Thyroid gland (tissue), 4 donors: ENCODE measurements at regions not wholly inside any gene's neighbourhood (a gene's known extent, or its start where the extent isn't known, plus 50 kb on each side); places are given as distances from the start of the nearest gene placed in this dataset.

Experiments used
- DNase-seq, 2 donors: peaks; one replicate each; pipeline ENCODE4 v3.0.0-alpha.2; 2019
- H3K27ac ChIP-seq, 3 donors: fragments of 200-600 bp; sonication (generic); 1 replicate in 2 of 3; 2 replicates in 1 of 3; pipeline ENCODE4 v1.5.1; 2016 to 2019; ENCODE audit warnings: mild to moderate bottlenecking in 1 of 3, moderate library complexity in 1 of 3
- H3K27me3 ChIP-seq: fragments of 200-600 bp; sonication (generic); one replicate; pipeline ENCODE4 v1.5.1; 2019
- H3K36me3 ChIP-seq, 2 donors: fragments of 200-600 bp; sonication (generic); one replicate each; pipeline ENCODE4 v1.5.1; 2016 to 2019
- H3K4me1 ChIP-seq, 2 donors: fragments of 200-600 bp; sonication (generic); one replicate each; pipeline ENCODE4 v1.5.1; 2017 to 2019
- H3K4me3 ChIP-seq, 3 donors: fragments of 200-600 bp; sonication (generic); replicated peaks in 1 of 3; 1 replicate in 2 of 3; 2 replicates in 1 of 3; pipeline ENCODE4 v1.5.1; 2016; ENCODE audit warnings: mild to moderate bottlenecking in 1 of 3
- H3K9me3 ChIP-seq: fragments of 200-600 bp; sonication (generic); one replicate; pipeline ENCODE4 v1.5.1; 2017
- CTCF ChIP-seq, 6 experiments: fragments of 200-600 bp in 3 of 6; fragments of 450-650 bp in 3 of 6; sonication (generic) in 3 of 6; IDR thresholded peaks; one replicate each; pipeline ENCODE4 v1.5.1; 2016 to 2019; ENCODE audit warnings: antibody characterized with exemption in 6 of 6, mild to moderate bottlenecking in 2 of 6, inconsistent platforms in 1 of 6, moderate library complexity in 1 of 6
- POLR2A ChIP-seq, 2 donors: fragments of 450-650 bp; IDR thresholded peaks; one replicate each; pipeline ENCODE4 v1.6.1; 2017; ENCODE audit warnings: antibody characterized with exemption in 2 of 2, mild to moderate bottlenecking in 2 of 2, moderate library complexity in 1 of 2
- WGBS, 2 donors: methylation state at CpG; one replicate each; pipeline ENCODE4 v1.1.5; 2017; 5-methylcytosine and 5-hydroxymethylcytosine counted together
- intact Hi-C: fragments of 100-400 bp; cut with DNase I; formaldehyde crosslinking; loops from one replicate; pipeline ENCODE4 v1.15.1; 2023

- 84 to 88% methylated on average over 4 of the region's 4 CpGs for WGBS, 2 donors
- no peak for DNase-seq
- TF ChIP-seq CTCF (IDR thresholded peaks at IDR 0.05), result no peak
- no peak for TF ChIP-seq POLR2A (IDR thresholded peaks at IDR 0.05)
Measured at GRCh38 chr10:120732643-120733313, 118.4 kb upstream of the WDR11 start.

GRCh38 chr10:120734483-120735078 is 116.6 kb upstream of the WDR11 start:
- H3K36me3 ChIP-seq, result no peaks in the 10 kb centered on the region
- TF ChIP-seq CTCF (IDR thresholded peaks at IDR 0.05) (no peak), POLR2A (IDR thresholded peaks at IDR 0.05) (no peak)

More at GRCh38 chr10:120732643-120733313, 118.4 kb upstream of the WDR11 start:
- Histone ChIP-seq H3K36me3 (no peaks in the 10 kb centered on the region), H3K9me3 (no peaks in the 10 kb centered on the region), H3K27me3 (no peaks in the 10 kb centered on the region), H3K27ac (no peak overlapping the region), H3K4me1 (peaks cover 0 to 1% of the 10 kb centered on the region in 2 donors), H3K4me3 (no peak overlapping the region)
- intact Hi-C loops, result no loop called here

GRCh38 chr10:120735315-120735714 is 115.8 kb upstream of the WDR11 start:
- Histone ChIP-seq H3K27ac (no peak overlapping the region), H3K36me3 (no peaks in the 10 kb centered on the region), H3K4me1 (peaks cover 3 to 19% of the 10 kb centered on the region in 2 donors), H3K9me3 (no peaks in the 10 kb centered on the region), H3K4me3 (no peak overlapping the region), H3K27me3 (no peaks in the 10 kb centered on the region)
- no peak for DNase-seq
- TF ChIP-seq POLR2A (IDR thresholded peaks at IDR 0.05) (no peak), CTCF (IDR thresholded peaks at IDR 0.05) (no peak)
- 95 to 100% methylated on average over 5 of the region's 5 CpGs for WGBS, 2 donors
- intact Hi-C loops, result no loop called here

More at GRCh38 chr10:120734483-120735078, 116.6 kb upstream of the WDR11 start:
- WGBS, 2 donors, result 81 to 83% methylated on average over 6 of the region's 6 CpGs
- no peak overlapping the region for H3K4me3 ChIP-seq
- no peaks in the 10 kb centered on the region for H3K9me3 ChIP-seq
- intact Hi-C loops, result no loop called here
- H3K27ac ChIP-seq, result no peak overlapping the region
- H3K27me3 ChIP-seq, result no peaks in the 10 kb centered on the region
- peaks cover 3 to 17% of the 10 kb centered on the region in 2 donors for H3K4me1 ChIP-seq
- no peak for DNase-seq

GRCh38 chr10:120735773-120736371 is 115.3 kb upstream of the WDR11 start:
- TF ChIP-seq CTCF (IDR thresholded peaks at IDR 0.05), result peak; percentile 27 to 69 (median 58)
- TF ChIP-seq POLR2A (IDR thresholded peaks at IDR 0.05), result no peak
- no peak for DNase-seq
- no peak overlapping the region for H3K27ac ChIP-seq
- 61 to 65% methylated on average over 5 of the region's 5 CpGs for WGBS, 2 donors
- intact Hi-C loops, result no loop called here
- peaks cover 3 to 19% of the 10 kb centered on the region in 2 donors for H3K4me1 ChIP-seq
- H3K9me3 ChIP-seq, result no peaks in the 10 kb centered on the region
- no peaks in the 10 kb centered on the region for H3K36me3 ChIP-seq
- no peaks in the 10 kb centered on the region for H3K27me3 ChIP-seq
- no peak overlapping the region for H3K4me3 ChIP-seq

GRCh38 chr10:120736377-120736776 is 114.8 kb upstream of the WDR11 start:
- H3K27ac ChIP-seq, result no peak overlapping the region
- TF ChIP-seq CTCF (IDR thresholded peaks at IDR 0.05), result no peak
- TF ChIP-seq POLR2A (IDR thresholded peaks at IDR 0.05), result no peak
- H3K4me1 ChIP-seq, result peaks cover 3 to 19% of the 10 kb centered on the region in 2 donors
- 74 to 94% methylated on average over 4 of the region's 4 CpGs for WGBS, 2 donors
- no peaks in the 10 kb centered on the region for H3K36me3 ChIP-seq
- H3K9me3 ChIP-seq, result no peaks in the 10 kb centered on the region
- DNase-seq, result no peak
- intact Hi-C loops, result no loop called here
- no peak overlapping the region for H3K4me3 ChIP-seq
- no peaks in the 10 kb centered on the region for H3K27me3 ChIP-seq
